ENCODE measurements at regions not wholly inside any gene's neighbourhood (a gene's known extent, or its start where the extent isn't known, plus 50 kb on each side); places are given as distances from the start of the nearest gene placed in this dataset.

GRCh38 chr9:105024529-105024928 is 96.6 kb upstream of the ABCA1 start:
- no peak for DNase-seq

DNA sequence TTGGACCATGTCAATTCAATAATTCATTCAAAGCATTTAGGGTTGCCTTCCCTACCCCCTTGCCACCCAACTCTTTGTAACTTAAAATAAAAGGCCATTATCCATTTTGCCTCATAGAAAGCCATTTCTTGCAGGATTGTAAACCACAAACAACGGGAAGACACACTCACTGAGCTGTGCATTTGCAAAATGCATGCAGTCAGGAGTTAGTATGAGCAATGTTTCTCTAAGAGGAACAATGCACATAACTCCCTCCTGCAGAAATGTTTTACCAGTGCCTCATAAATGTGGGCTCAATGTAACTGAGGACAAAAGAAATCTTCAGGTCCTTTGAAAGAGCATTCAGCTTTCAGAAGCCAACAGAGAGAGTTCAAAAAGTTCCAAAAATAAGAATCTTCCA is 98.5 kb upstream of the ABCA1 start:
- no peak for DNase-seq

DNA sequence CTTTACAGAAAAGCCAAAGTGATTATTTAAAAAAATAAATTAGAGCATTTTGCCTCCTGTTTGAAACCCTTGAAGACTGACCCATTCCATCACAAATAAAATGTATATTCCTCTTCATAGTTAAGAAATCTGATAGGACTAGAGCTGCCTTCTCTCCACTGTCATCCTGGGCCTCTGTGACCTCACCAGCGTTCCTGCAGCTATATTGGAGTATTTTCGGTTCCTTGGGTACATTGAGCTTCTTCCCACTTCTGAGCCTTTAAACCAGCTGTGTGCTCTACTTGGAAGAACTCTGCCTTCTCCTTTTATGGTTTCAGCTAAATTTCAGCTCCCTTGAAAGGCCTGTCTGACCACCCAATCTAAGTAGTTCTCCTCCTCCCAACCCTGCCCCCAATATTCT is 99.1 kb upstream of the ABCA1 start:
- DNase-seq = no peak

GRCh38 chr9:105030285-105030684 is 102.3 kb upstream of the ABCA1 start:
- DNase-seq = no peak

GRCh38 chr9:105037139-105037538 is 109.2 kb upstream of the ABCA1 start:
- DNase-seq = no peak

DNA sequence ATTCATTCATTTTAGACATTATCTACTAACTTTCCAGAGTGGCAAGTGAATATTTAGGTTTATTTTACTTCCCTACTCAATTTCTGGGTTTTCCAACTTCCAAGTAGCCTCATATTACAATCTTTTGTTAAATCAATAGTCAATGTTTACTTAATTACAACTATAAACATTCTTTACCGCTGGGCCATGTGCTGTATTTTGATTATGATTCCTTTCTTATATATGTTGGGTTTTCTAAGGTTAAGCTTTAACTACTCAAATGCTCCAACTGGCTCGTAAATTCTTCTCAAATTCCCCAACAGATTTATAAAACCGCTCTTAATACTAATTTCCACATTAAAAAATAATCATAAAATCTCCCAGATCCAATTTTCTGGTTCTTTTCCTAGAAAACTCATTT is 110.1 kb upstream of the ABCA1 start:
- no peak for DNase-seq

DNA sequence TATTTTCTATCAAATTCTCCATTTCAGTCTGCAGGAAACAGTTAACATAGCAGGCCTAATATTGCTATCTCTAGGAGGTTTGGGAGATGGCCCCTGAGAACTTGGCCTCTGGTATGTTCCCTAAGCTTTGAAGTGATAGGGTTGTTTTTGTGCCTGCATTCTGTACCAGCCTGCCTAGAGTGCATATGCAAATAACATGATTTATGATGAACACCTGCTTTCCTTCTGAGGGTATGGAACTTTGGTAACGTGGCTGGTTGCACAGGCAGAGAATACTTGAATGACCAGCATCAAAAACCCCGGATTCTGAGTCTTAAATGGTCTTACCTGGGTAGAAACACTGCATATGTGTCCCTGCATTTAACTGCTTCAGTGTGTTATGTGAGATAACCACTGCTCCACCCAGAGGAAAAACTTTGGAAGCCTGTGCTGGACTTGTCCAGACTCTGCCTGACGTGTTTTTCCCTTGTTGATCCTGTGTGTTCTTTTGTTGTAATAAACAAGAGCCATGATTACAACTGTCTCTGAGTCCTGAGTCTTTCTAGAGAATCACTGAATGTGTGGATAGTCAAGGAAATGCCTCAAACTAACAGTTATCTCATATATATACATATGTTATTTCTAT is 111.3 kb upstream of the ABCA1 start:
- no peak for DNase-seq

- no peak for DNase-seq
Observed at GRCh38 chr9:105043370-105043936, 115.5 kb upstream of the ABCA1 start.

- DNase-seq = no peak
Observed at GRCh38 chr9:105044518-105044917, 116.6 kb upstream of the ABCA1 start.

- DNase-seq = no peak
Observed at GRCh38 chr9:105046907-105047741, 119.2 kb upstream of the ABCA1 start.

- DNase-seq = peak; percentile 22
Observed at GRCh38 chr9:105047742-105048041, 119.7 kb upstream of the ABCA1 start.

- DNase-seq = no peak
Observed at GRCh38 chr9:105048331-105048730, 120.4 kb upstream of the ABCA1 start.

DNA sequence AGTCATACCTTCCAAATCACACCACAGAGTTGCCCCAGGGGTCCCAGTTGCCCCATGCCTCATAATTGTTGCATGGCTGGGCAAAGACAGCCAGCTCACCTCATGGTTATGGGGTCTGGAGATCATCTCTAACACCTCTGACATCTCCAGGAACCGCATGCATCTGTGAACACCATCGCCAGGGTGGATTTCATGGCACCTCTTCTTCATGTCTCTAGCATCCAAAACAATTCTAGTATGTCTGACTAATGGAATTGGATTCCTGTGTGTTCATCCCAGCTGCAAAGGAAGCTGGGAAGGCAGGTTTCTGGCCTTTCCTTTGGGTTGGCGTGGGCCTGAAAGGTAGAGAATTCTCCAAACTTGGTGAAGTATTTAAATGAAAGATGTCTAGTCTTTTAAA is 122.3 kb upstream of the ABCA1 start:
- no peak for DNase-seq

DNA sequence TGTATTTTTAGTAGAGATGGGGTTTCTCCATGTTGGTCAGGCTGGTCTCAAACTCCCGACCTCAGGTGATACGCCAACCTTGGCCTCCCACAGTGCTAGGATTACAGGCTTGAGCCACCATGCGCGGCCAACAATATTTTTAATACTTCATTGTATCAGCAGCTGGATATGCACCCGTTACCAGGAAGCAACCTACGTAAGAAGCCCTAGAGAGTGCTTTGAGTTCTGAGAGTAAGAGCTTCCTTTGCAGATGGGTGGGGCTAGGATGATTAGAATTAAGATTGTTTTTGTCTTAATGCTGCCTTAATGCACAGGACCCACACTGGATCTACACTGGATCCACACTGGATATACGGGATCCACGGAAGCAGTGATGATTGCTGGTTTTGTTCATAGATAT is 123.9 kb upstream of the ABCA1 start:
- no peak for DNase-seq

- no peak for DNase-seq
Observed at GRCh38 chr9:105052346-105052745, 124.4 kb upstream of the ABCA1 start.

- peak; percentile 31 for DNase-seq
Observed at GRCh38 chr9:105053209-105053652, 125.3 kb upstream of the ABCA1 start.

DNA sequence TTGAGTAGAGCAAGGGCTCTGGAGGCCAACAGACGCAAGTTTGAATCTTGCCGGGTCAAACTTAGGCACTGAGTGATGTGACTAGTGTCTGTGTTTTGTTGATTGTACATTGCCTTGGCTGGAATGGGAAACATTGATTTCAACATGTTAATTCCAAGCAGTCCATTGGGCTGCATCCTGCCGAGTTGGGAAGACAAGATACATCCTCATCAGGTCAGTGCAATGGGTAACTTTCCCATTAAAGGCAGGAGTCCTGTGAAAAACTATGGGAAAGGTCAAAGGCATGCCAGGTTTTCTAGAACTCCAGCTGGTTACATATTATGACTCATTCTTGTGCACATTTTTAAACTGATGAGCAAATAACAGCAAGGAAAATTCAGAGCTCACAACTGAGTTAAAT is 126.5 kb upstream of the ABCA1 start:
- no peak for DNase-seq

DNA sequence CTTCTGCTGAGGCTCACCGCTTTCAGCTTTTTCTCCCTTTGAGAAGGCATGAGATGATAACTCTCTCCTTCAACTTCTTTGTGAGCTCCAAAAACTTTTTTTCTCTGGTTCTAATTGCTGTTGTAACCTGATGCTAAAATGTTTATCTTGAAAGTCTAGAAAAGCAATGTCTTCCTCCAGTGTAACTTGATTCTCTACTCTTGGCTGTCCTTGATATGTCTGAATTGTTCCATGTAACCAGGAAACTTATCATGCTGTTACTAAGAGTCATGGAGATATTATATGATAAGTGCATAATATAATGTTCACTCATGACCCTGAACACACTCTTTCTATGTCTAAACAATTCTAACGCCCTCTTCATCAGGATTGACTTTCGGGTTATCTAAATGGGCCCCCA is 128.0 kb upstream of the ABCA1 start:
- no peak for DNase-seq

GRCh38 chr9:105057551-105057950 is 129.6 kb upstream of the ABCA1 start:
- no peak for DNase-seq

GRCh38 chr9:105059252-105059651 is 131.3 kb upstream of the ABCA1 start:
- DNase-seq = no peak

DNA sequence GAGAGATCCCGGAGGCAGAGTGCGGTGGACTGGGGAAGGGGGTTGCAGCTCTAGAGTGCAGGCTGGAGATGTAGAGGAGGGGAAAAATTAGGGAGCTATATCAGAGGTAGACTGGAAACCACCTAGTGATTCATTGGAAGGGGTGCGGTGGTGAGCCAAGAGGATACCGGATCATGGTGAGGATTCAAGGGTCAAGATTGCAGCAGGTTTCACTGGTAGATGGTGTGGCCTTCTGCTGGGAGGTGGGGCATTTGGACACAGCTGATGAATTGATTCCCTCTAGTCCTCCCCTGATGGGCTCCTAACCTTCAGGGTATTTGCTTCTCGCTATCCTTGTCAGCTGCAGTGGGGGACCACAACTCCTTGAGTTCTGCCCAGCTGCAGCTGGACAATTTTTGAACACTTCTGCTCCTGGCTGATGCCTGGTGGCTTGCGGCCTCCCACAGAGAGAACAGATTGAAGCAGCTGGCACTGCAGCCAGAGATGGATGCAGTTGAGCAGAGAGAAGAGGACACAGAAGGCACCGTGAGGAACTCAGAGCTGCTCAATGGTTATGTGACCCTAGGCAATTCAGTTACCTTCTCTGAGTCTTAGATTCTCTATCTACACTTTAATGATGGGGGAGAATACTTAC is 134.4 kb upstream of the ABCA1 start:
- DNase-seq = no peak

DNA sequence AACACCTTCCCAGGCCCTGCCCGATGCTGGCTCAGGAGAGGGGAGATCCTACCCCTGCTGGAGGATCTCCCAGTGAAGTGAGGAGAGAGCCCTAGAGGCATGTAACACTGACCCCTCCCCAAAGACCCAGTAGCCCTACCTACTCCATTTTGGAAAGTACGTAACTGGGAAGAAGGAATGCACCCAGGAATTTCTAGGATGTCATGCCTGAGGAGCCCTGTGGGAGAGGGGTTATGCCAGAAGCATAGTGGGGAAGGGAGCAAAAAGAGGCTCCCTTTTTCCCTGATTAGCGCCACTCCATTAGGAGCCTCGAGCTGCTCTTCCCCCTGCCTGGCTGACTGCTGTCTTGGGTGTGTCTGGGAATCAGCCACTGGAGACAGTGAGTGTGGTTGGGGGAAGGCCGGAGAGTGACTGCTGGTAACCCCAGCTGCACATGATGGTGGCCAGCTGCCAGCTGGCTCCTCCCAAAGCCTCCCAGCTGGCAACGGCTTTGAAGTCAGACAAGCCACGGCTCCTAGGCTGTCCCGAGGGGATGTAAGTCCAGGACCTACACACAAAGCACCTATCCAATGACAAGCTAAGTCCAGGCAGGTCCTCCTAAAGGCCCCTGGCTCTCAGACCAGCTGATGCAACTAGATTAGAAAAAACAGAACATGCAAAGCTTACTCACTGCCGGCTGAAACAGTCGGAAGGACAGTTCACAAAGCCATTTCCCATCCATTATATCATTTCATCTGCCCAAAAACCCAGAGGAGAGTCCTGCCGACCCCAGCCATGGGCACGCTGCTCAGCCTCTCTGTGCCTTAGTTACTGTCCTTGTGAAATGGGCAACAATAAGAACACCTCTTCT is 136.5 kb upstream of the ABCA1 start:
- peak; percentile 86 for DNase-seq
